LNCaP clone FGC (cell line): ENCODE measurements at regions not wholly inside any gene's neighbourhood (a gene's known extent, or its start where the extent isn't known, plus 50 kb on each side); places are given as distances from the start of the nearest gene placed in this dataset.

Source experiments
- DNase-seq: peaks from one replicate; pipeline ENCODE4 v3.0.0-alpha.2; 2011; ENCODE audit warnings: low read depth
- H3K4me3 ChIP-seq: 2 replicates; pipeline ENCODE4 v1.5.1; 2011; ENCODE audit warnings: mild to moderate bottlenecking, low read depth, low read length, control low read depth
- CTCF ChIP-seq: IDR thresholded peaks from 2 replicates; pipeline ENCODE4 v1.5.1; 2012; ENCODE audit warnings: mild to moderate bottlenecking; ENCODE audit not compliant: control insufficient read depth, insufficient read depth; ENCODE audit errors: extremely low read depth

- no peak for DNase-seq
- TF ChIP-seq CTCF: no peak
- H3K4me3 ChIP-seq: no peak overlapping the region
Observed at GRCh38 chr3:158961471-158961870, 159.6 kb downstream of the MFSD1 start.

GRCh38 chr3:158961911-158962310, 160.1 kb downstream of the MFSD1 start:
- no peak for TF ChIP-seq CTCF
- DNase-seq: no peak
- no peak overlapping the region for H3K4me3 ChIP-seq

GRCh38 chr3:158970006-158970405, 168.2 kb downstream of the MFSD1 start:
- no peak overlapping the region for H3K4me3 ChIP-seq
- no peak for TF ChIP-seq CTCF
- no peak for DNase-seq

- no peak for TF ChIP-seq CTCF
- no peak overlapping the region for H3K4me3 ChIP-seq
- DNase-seq: no peak
Observed at GRCh38 chr3:158974904-158975303, 173.1 kb downstream of the MFSD1 start.

GRCh38 chr3:158976966-158977365, 175.1 kb downstream of the MFSD1 start:
- DNase-seq: no peak
- H3K4me3 ChIP-seq: no peak overlapping the region
- no peak for TF ChIP-seq CTCF

GRCh38 chr3:158977497-158977896, 175.6 kb downstream of the MFSD1 start:
- DNase-seq: no peak
- H3K4me3 ChIP-seq: no peak overlapping the region
- no peak for TF ChIP-seq CTCF

GRCh38 chr3:158983216-158984099, 181.6 kb downstream of the MFSD1 start:
- DNase-seq: no peak
- TF ChIP-seq CTCF: no peak
- no peak overlapping the region for H3K4me3 ChIP-seq
